ENCODE measurements at regions not wholly inside any gene's neighbourhood (a gene's known extent, or its start where the extent isn't known, plus 50 kb on each side); places are given as distances from the start of the nearest gene placed in this dataset.

DNA sequence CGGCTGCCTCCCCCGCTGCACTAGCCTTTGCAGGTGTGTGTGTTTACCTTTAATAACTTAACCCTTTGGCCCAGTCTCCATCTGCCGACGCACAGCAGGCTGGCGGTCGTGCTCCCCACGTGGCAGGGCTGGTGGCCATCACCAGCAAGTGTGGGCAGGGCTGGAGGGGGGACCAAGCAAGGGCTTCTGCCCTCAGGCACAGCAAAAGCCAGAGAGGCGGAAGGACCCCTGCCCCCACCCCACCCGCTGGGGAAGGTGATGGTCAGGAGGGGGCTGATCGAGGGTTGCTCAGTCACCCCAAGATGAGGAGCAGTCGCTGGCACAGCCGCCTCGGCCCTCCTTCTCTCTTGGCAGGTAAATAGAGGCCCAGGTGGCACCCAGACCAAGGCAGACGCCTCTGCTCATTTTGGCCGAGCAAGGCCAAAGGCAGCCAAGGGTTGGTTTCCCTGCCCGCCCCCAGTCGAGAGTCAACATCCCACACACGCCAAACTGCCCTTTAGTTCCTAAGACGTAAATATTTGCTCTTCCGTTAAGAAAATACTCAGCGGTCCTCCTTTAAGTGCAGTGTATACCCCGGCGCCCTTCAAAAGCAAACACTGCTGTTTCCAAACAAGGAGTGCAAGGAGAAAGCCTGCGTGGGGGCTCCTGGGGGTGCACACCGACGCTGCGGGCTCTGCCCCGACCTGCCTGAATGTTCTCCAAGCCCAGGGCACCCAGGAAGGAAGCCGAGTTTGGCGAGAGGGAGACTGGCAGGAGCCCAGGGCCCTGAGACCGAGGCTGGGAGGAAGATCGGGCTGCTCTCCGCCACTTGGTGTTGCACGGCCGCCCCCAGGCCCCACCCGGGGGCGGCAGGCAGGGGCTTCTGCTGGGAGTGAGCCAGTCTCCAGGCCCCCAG is 82.7 kb downstream of the SIK1 start:
- no peak overlapping the region for H3K4me2 ChIP-seq

DNA sequence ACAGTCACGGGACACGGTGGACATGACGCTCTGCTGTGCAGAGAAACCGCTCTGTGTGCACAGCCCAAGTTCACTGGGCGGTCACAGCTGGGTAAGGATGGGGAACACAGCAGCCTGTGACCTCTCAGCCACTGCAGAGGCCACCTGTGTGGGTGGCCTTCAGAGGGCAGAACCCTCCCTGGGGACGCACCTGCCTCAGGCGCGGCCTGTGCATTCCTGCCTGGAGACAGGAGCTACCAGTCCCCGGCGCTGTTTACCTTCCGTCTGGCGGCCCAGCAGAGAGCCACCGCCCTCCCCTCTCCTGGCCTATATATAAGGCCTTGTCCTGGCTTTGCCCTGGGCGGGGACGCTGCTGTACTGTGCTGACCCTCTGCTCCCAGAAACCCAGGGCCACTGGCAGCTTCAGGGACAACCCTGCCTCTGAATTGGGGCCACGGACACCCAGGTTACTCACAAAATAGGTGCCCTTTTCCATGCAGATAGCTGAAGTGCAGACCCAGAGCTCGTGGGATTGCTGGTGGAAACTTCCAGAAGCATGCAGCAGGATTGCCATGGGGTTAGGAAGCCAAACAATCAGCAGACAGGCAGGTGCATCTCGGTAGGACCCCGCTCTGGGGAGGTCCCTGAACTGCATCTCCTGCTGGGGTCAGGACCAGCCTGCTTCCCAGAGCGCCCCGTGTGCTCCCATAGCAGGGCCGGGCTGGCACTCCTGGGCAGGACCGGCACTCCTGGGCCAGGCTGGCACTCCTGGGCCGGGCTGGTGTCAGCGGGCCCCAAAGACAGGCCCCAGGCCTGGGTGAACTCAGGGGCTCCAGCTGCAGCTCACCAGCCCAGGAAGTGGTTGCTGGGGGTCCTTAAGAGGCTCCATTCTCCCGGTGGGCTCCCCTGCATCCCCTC is 83.6 kb downstream of the SIK1 start:
- no peak for DNase-seq
- no peaks in the 10 kb centered on the region for H3K9me3 ChIP-seq
- no peaks in the 10 kb centered on the region for H3K27me3 ChIP-seq (ENCODE audit: insufficient read depth)
- H3K4me1 ChIP-seq (ENCODE audit: control insufficient read depth in 1 of 2, insufficient read depth in 2 of 2, low read depth in 1 of 2, low read length in 1 of 2) = no peaks in the 10 kb centered on the region; a peak in 1 of 4 replicates
- ChIA-PET CTCF (no interaction called here), POLR2A (no interaction called here)
- H3K79me2 ChIP-seq (ENCODE audit: insufficient read depth) = no peaks in the 10 kb centered on the region
- no peaks in the 10 kb centered on the region for H3K36me3 ChIP-seq (replicated peaks in 1 of 2; ENCODE audit: control insufficient read depth in 1 of 2, insufficient read depth in 2 of 2, low read length in 1 of 2)
- no peaks in the 10 kb centered on the region for H3K9me2 ChIP-seq
- H3K27ac ChIP-seq (ENCODE audit: low read depth in 2 of 2, low read length in 1 of 2) = no peak overlapping the region
- 74% methylated on average over 11 of the region's 26 CpGs for WGBS (ENCODE audit: low lambda C conversion rate)
- no peak for TF ChIP-seq POLR2AphosphoS5 (IDR thresholded peaks at IDR 0.05; ENCODE audit: low read depth, low read length)
- H2AFZ ChIP-seq (ENCODE audit: low read depth) = no peak overlapping the region
- H3K4me2 ChIP-seq = no peak overlapping the region
- no peaks in the 10 kb centered on the region for H4K20me1 ChIP-seq (ENCODE audit: insufficient read depth)
- H3K9ac ChIP-seq = no peak overlapping the region
- H3K4me3 ChIP-seq (ENCODE audit: low read depth in 2 of 2, low read length in 1 of 2) = no peak overlapping the region
- H3F3A ChIP-seq (replicated peaks; ENCODE audit: insufficient read depth) = no peaks in the 10 kb centered on the region

More for the DNA sequence above, 82.7 kb downstream of the SIK1 start:
- Histone ChIP-seq H3K4me3 (ENCODE audit: low read depth in 2 of 2, low read length in 1 of 2) (no peak overlapping the region), H3K79me2 (ENCODE audit: insufficient read depth) (no peaks in the 10 kb centered on the region), H3K9ac (no peak overlapping the region), H2AFZ (ENCODE audit: low read depth) (no peak overlapping the region), H3K27ac (ENCODE audit: low read depth in 2 of 2, low read length in 1 of 2) (no peak overlapping the region), H3K4me1 (ENCODE audit: control insufficient read depth in 1 of 2, insufficient read depth in 2 of 2, low read depth in 1 of 2, low read length in 1 of 2) (no peaks in the 10 kb centered on the region; a peak in 1 of 4 replicates), H3K36me3 (replicated peaks in 1 of 2; ENCODE audit: control insufficient read depth in 1 of 2, insufficient read depth in 2 of 2, low read length in 1 of 2) (no peaks in the 10 kb centered on the region), H3F3A (replicated peaks; ENCODE audit: insufficient read depth) (no peaks in the 10 kb centered on the region), H3K9me3 (no peaks in the 10 kb centered on the region), H4K20me1 (ENCODE audit: insufficient read depth) (no peaks in the 10 kb centered on the region), H3K9me2 (no peaks in the 10 kb centered on the region), H3K27me3 (ENCODE audit: insufficient read depth) (no peaks in the 10 kb centered on the region)
- POLR2A ChIA-PET = no interaction called here
- TF ChIP-seq, protein P1, sequence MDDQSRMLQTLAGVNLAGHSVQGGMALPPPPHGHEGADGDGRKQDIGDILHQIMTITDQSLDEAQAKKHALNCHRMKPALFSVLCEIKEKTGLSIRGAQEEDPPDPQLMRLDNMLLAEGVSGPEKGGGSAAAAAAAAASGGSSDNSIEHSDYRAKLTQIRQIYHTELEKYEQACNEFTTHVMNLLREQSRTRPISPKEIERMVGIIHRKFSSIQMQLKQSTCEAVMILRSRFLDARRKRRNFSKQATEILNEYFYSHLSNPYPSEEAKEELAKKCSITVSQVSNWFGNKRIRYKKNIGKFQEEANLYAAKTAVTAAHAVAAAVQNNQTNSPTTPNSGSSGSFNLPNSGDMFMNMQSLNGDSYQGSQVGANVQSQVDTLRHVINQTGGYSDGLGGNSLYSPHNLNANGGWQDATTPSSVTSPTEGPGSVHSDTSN (IDR thresholded peaks at IDR 0.05) = no peak
- TF ChIP-seq ELF1 (IDR thresholded peaks at IDR 0.05) (no peak), CHD2 (IDR thresholded peaks at IDR 0.05; ENCODE audit: low read length, partially characterized antibody) (no peak), FOXM1 (IDR thresholded peaks at IDR 0.05; ENCODE audit: low read depth) (no peak), MEF2A (IDR thresholded peaks at IDR 0.05; ENCODE audit: borderline replicate concordance, low read depth) (no peak), SIN3A (IDR thresholded peaks at IDR 0.05; ENCODE audit: borderline replicate concordance, low read depth, low read length) (no peak)
- TF ChIP-seq, protein P2, sequence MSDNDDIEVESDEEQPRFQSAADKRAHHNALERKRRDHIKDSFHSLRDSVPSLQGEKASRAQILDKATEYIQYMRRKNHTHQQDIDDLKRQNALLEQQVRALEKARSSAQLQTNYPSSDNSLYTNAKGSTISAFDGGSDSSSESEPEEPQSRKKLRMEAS (IDR thresholded peaks at IDR 0.05; ENCODE audit: low read depth) = no peak
- WGBS (ENCODE audit: low lambda C conversion rate) = 70% methylated on average over 17 of the region's 37 CpGs
- CTCF ChIA-PET = no interaction called here
- no peak for DNase-seq

All from SK-N-SH (cell line).